ENCODE measurements at regions not wholly inside any gene's neighbourhood (a gene's known extent, or its start where the extent isn't known, plus 50 kb on each side); places are given as distances from the start of the nearest gene placed in this dataset.

DNA sequence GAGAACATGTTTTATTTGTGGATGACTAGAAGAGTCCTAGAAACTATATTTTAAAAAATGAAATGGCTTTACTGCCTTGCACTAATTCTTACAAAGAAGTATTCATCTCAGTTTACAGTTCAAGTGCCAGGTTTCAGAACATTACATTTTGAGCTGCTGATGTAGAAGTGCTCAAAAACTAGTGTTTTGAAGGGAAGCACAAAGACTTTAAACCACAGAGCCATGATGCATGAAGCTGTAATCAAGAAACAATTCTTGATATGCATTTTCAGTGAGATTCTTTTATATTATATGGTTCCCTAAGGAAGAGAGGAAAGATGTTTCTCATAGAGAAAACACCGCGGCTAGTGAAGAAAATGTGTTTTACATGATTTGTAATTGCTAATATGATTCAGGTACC, 1163.0 kb downstream of the RAPGEF2 start:
- no peak for TF ChIP-seq POLR2A (IDR thresholded peaks at IDR 0.05; ENCODE audit: low read length)
- no peak for TF ChIP-seq GATA1 (IDR thresholded peaks at IDR 0.05; ENCODE audit: low read depth, low read length)

Measured in erythroblast (primary cell).